SK-N-SH (cell line): ENCODE measurements at regions not wholly inside any gene's neighbourhood (a gene's known extent, or its start where the extent isn't known, plus 50 kb on each side); places are given as distances from the start of the nearest gene placed in this dataset.

ENCODE experiments used
- CTCF ChIA-PET: fragments of 300-600, 350-600 bp; formaldehyde crosslinking; extraction: SDS; loops from one replicate; lab custom pipeline; 2021; lab: Yijun Ruan, JAX
- POLR2A ChIA-PET: fragments of 350-600 bp; sonication (Branson Sonifier 250); formaldehyde crosslinking; extraction: SDS; loops from one replicate; lab custom pipeline; 2020; ENCODE audit warnings: antibody characterized with exemption, inconsistent platforms; lab: Yijun Ruan, JAX
- DNase-seq: peaks from one replicate; pipeline ENCODE4 v3.0.0; 2012
- H2AFZ ChIP-seq: fragments of 200-600 bp; sonication (generic); 2 replicates; pipeline ENCODE4 v1.8.1; 2016; ENCODE audit warnings: antibody characterized with exemption, mild to moderate bottlenecking, low read depth
- H3F3A ChIP-seq: fragments of 200-600 bp; sonication (generic); replicated peaks from 2 replicates; pipeline ENCODE3; 2016; ENCODE audit warnings: antibody characterized with exemption, mild to moderate bottlenecking; ENCODE audit not compliant: insufficient read depth
- H3K27ac ChIP-seq, 2 experiments: fragments of 200-500 bp in 1 of 2; fragments of 200-600 bp in 1 of 2; sonication (Bioruptor generic) in 1 of 2; sonication (generic), shearing (Covaris generic) in 1 of 2; 2 replicates each; pipeline versions ENCODE4 v1.5.1 to v1.6.1; 2014 to 2016; ENCODE audit warnings: low read depth in 2 of 2, inconsistent platforms in 1 of 2, low read length in 1 of 2, mild to moderate bottlenecking in 1 of 2, mixed read lengths in 1 of 2
- H3K27me3 ChIP-seq: fragments of 200-600 bp; sonication (generic), shearing (Covaris generic); 2 replicates; pipeline ENCODE4 v1.6.1; 2016; ENCODE audit warnings: mixed run types; ENCODE audit not compliant: insufficient read depth
- H3K36me3 ChIP-seq, 2 experiments: fragments of 200-500 bp in 1 of 2; fragments of 200-600 bp in 1 of 2; sonication (Bioruptor generic) in 1 of 2; sonication (generic) in 1 of 2; replicated peaks in 1 of 2; 2 replicates each; pipeline versions ENCODE3 to v1.5.1; 2014 to 2016; ENCODE audit warnings: low read length in 1 of 2, mild to moderate bottlenecking in 1 of 2; ENCODE audit not compliant: insufficient read depth in 2 of 2, control insufficient read depth in 1 of 2
- H3K4me1 ChIP-seq, 2 experiments: fragments of 200-500 bp in 1 of 2; fragments of 200-600 bp in 1 of 2; sonication (Bioruptor generic) in 1 of 2; sonication (generic), shearing (Covaris generic) in 1 of 2; 2 replicates each; pipeline versions ENCODE4 v1.5.1 to v1.6.1; 2014 to 2016; ENCODE audit warnings: low read depth in 1 of 2, low read length in 1 of 2, mixed run types in 1 of 2; ENCODE audit not compliant: insufficient read depth in 2 of 2, control insufficient read depth in 1 of 2
- H3K4me2 ChIP-seq: fragments of 200-600 bp; sonication (generic), shearing (Covaris generic); 2 replicates; pipeline ENCODE4 v1.6.1; 2017; ENCODE audit warnings: mixed run types
- H3K4me3 ChIP-seq, 2 experiments: fragments of 200-500 bp in 1 of 2; fragments of 200-600 bp in 1 of 2; sonication (Bioruptor generic) in 1 of 2; sonication (generic), shearing (Covaris generic) in 1 of 2; 2 replicates each; pipeline versions ENCODE4 v1.5.1 to v1.8.1; 2014 to 2016; ENCODE audit warnings: low read depth in 2 of 2, inconsistent platforms in 1 of 2, low read length in 1 of 2, mild to moderate bottlenecking in 1 of 2, mixed read lengths in 1 of 2, moderate library complexity in 1 of 2
- H3K79me2 ChIP-seq: fragments of 200-600 bp; sonication (generic); 2 replicates; pipeline ENCODE4 v1.8.1; 2017; ENCODE audit warnings: mild to moderate bottlenecking; ENCODE audit not compliant: insufficient read depth
- H3K9ac ChIP-seq: fragments of 200-600 bp; sonication (generic); 2 replicates; pipeline ENCODE4 v1.6.1; 2017; ENCODE audit warnings: mixed run types
- H3K9me2 ChIP-seq: fragments of 200-600 bp; sonication (generic); 2 replicates; pipeline ENCODE4 v1.6.1; 2017; ENCODE audit warnings: mixed run types
- H3K9me3 ChIP-seq: fragments of 200-600 bp; sonication (generic); 2 replicates; pipeline ENCODE4 v1.6.1; 2017; ENCODE audit warnings: mixed run types, mild to moderate bottlenecking, moderate library complexity
- H4K20me1 ChIP-seq: fragments of 200-600 bp; sonication (generic); 2 replicates; pipeline ENCODE4 v1.6.1; 2017; ENCODE audit warnings: mild to moderate bottlenecking, mixed run types; ENCODE audit not compliant: insufficient read depth
- CHD2 ChIP-seq: fragments of 150-350 bp; IDR thresholded peaks from 2 replicates; pipeline ENCODE4 v1.6.1; 2018; ENCODE audit warnings: low read length; ENCODE audit not compliant: partially characterized antibody
- CTCF ChIP-seq: fragments of 200-600 bp; sonication (generic); IDR thresholded peaks from 2 replicates; pipeline ENCODE4 v1.6.1; 2017; ENCODE audit warnings: antibody characterized with exemption, mild to moderate bottlenecking, moderate library complexity
- EZH2phosphoT487 ChIP-seq: fragments of 200-600 bp; sonication (generic); IDR thresholded peaks from 2 replicates; pipeline ENCODE4 v1.6.1; 2017; ENCODE audit warnings: low read depth, mixed run types, mild to moderate bottlenecking, antibody characterized with exemption, moderate library complexity, borderline replicate concordance
- GABPA ChIP-seq: IDR thresholded peaks from 2 replicates; pipeline ENCODE4 v1.4.0; 2012; ENCODE audit warnings: low read depth, mild to moderate bottlenecking
- MAX ChIP-seq: IDR thresholded peaks from 2 replicates; pipeline ENCODE4 v1.4.0; 2012; ENCODE audit warnings: low read depth
- MEF2A ChIP-seq: IDR thresholded peaks from 2 replicates; pipeline ENCODE4 v1.4.0; 2012; ENCODE audit warnings: low read depth, borderline replicate concordance
- MXI1 ChIP-seq: IDR thresholded peaks from 2 replicates; pipeline ENCODE4 v1.6.1; 2012; ENCODE audit warnings: mild to moderate bottlenecking, low read depth, low read length, improper control_type of control experiment
- NFIC ChIP-seq: IDR thresholded peaks from 2 replicates; pipeline ENCODE4 v1.4.0; 2012; ENCODE audit warnings: borderline replicate concordance
- PBX3 ChIP-seq: IDR thresholded peaks from 2 replicates; pipeline ENCODE4; 2012
- REST ChIP-seq: IDR thresholded peaks from 2 replicates; pipeline ENCODE4 v1.6.1; 2012; ENCODE audit warnings: mild to moderate bottlenecking, low read depth, low read length, moderate library complexity
- SMC3 ChIP-seq: IDR thresholded peaks from 2 replicates; pipeline ENCODE4 v1.6.1; 2012; ENCODE audit warnings: low read depth, low read length, improper control_type of control experiment
- TAF1 ChIP-seq: IDR thresholded peaks from 2 replicates; pipeline ENCODE4 v1.6.1; 2012; ENCODE audit warnings: low read depth, mild to moderate bottlenecking, low read length, moderate library complexity, borderline replicate concordance
- USF2 ChIP-seq: fragments of 150-350 bp; IDR thresholded peaks from 2 replicates; pipeline ENCODE4 v1.6.1; 2017; ENCODE audit warnings: antibody characterized with exemption, low read length, low read depth, borderline replicate concordance
- YY1 ChIP-seq: IDR thresholded peaks from 2 replicates; pipeline ENCODE4 v1.4.0; 2012; ENCODE audit warnings: low read depth, mild to moderate bottlenecking
- WGBS: methylation state at CpG from one replicate; pipeline ENCODE4 v1.1.6; 2017; ENCODE audit warnings: low lambda C conversion rate; 5-methylcytosine and 5-hydroxymethylcytosine counted together

- 39% methylated on average over 2 of the region's 2 CpGs for WGBS
- no peak for TF ChIP-seq REST
- no peak for TF ChIP-seq YY1
- no peak for TF ChIP-seq USF2
- no peak for TF ChIP-seq EZH2phosphoT487
- TF ChIP-seq GABPA = no peak
- TF ChIP-seq MXI1 = no peak
- no peak for TF ChIP-seq SMC3
- TF ChIP-seq CHD2 = no peak
- TF ChIP-seq TAF1 = no peak
- TF ChIP-seq MEF2A = no peak
- TF ChIP-seq NFIC = no peak
- TF ChIP-seq PBX3 = no peak
- TF ChIP-seq MAX = no peak
- no peak for TF ChIP-seq CTCF
- no peaks in the 10 kb centered on the region for H3K9me3 ChIP-seq
- no peak overlapping the region for H3K4me3 ChIP-seq
- ChIA-PET POLR2A (no interaction called here), CTCF (no interaction called here)
- H4K20me1 ChIP-seq = no peaks in the 10 kb centered on the region
- no peaks in the 10 kb centered on the region for H3K4me1 ChIP-seq
- no peaks in the 10 kb centered on the region for H3K36me3 ChIP-seq
- H3K27ac ChIP-seq = no peak overlapping the region
- H3K79me2 ChIP-seq = no peaks in the 10 kb centered on the region
- DNase-seq = no peak
- H3K27me3 ChIP-seq = no peaks in the 10 kb centered on the region
- no peak overlapping the region for H2AFZ ChIP-seq
- no peaks in the 10 kb centered on the region for H3F3A ChIP-seq
- no peak overlapping the region for H3K4me2 ChIP-seq
- no peak overlapping the region for H3K9ac ChIP-seq
- no peaks in the 10 kb centered on the region for H3K9me2 ChIP-seq
Measured at GRCh38 chr5:89830691-89831090, 578.9 kb downstream of the CETN3 start.
